NCI-H748 (cell line): ENCODE measurements at regions not wholly inside any gene's neighbourhood (a gene's known extent, or its start where the extent isn't known, plus 50 kb on each side); places are given as distances from the start of the nearest gene placed in this dataset.

ENCODE experiments used
- DNase-seq: peaks from one replicate; lab custom pipeline; 2025; ENCODE audit not compliant: unreplicated experiment; lab: John Stamatoyannopoulos, UW

DNA sequence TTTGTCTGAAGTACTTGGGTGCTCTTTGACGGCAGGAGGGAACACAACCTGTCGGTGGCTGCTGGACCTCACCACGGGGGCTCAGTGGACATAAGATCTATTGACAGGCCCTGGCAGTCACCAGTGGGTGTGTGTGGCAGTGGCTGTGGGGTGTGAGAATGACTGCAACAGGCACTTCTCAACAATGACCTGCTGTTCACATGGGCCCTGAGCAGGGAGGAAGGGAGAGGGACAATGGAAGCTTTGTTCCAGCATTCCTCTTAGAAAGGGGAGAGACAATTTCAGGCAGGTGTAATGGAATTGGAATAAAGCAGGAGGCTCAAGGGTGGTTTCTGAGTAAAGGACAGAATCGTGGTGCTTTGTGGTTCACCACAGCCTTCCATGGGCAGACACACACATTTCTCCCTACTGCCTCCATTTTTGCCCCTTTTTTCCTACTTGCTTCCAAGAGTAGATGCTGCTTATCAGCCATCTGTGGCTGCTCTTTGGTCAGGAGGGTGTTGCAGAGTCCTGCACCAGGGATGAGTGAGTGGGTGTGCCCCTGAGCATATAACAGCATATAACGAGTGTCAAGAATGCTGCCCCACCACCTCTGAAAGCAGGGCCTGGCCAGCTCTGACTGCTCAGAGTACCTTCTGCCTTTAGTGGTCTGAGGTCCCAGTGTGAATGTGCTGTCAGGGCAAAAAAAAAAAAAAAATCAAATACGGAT is 267.7 kb downstream of the RASSF9 start:
- DNase-seq = peak; percentile 43

DNA sequence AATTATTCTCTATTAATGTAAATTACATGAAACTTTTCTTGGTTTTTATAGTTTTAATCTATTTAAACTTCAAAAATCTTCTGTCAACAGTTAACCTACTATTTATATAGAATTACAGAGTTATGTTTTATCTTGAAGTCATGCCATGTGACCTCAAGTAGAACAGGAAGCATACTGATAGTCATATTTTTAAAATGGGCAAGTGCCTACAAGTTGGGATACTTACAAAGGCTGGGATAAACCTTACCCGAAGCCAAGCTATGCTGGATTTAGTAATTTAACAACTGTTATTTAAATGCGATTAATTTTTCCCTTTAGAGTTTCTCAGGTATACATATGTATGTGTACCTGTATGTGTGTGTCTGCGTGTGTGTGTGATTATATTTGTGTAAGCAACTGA is 266.9 kb downstream of the RASSF9 start:
- DNase-seq = no peak

DNA sequence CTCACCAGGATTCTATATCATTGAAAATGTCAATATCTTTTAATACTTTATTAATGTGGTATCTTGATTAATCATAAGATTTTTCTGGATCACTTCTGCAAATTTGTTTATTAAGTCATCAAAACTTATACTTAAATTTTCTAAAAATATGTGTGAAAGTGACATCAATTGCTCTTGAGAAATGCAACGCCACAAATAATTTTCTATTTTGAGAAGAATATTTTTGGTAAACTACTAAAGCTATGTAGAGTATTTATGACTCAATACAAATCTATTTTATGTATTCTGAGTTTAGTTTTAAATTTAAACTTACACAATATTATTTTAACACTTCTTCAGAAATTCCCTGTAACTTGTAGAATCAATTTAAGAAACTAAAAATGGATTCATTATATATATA is 263.3 kb downstream of the RASSF9 start:
- DNase-seq = no peak

DNA sequence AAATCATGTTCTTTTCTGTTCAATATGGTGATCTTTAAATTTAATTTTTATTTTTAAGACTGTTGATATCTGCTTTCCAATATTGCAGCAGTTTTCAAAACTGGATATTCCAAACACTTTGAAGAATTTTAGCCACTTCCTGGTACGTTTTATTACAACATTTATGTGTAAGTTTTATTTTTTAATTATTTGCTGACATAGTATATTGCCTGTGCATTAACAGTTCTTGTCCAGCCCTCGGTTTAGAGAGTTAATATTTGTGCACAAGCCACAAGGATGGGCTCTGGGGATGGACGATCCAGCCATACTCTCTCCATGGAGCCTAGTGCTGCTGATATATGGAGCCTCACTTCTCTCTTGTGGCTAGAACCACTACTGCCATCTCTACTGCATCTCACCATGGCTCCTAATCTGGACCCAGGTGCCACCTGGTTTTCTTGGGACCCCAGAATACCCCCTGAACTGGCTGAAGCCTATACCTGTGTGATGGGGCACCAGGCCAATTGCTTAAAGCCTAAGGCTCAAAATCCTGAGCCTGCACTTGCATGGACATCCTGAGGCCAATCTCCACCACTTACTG is 262.5 kb downstream of the RASSF9 start:
- DNase-seq = no peak

DNA sequence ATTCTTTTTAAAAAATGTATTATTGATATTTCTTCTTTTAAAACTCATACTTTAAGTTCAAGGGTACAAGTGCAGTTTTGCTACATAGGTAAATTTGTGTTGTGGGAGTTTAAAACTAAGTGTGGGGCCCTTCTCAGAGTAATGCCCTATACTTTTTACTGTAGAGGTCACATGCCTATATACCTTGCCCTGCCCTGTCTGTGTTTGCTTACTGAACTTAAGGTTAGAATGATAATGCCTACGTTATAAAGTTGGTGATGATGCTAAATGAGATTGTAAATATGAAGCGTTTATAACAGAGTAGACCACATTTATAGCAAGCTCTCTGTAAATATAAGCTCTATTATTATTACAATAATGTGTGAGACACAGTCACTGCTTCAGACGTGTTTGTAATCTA is 261.9 kb downstream of the RASSF9 start:
- DNase-seq = no peak

DNA sequence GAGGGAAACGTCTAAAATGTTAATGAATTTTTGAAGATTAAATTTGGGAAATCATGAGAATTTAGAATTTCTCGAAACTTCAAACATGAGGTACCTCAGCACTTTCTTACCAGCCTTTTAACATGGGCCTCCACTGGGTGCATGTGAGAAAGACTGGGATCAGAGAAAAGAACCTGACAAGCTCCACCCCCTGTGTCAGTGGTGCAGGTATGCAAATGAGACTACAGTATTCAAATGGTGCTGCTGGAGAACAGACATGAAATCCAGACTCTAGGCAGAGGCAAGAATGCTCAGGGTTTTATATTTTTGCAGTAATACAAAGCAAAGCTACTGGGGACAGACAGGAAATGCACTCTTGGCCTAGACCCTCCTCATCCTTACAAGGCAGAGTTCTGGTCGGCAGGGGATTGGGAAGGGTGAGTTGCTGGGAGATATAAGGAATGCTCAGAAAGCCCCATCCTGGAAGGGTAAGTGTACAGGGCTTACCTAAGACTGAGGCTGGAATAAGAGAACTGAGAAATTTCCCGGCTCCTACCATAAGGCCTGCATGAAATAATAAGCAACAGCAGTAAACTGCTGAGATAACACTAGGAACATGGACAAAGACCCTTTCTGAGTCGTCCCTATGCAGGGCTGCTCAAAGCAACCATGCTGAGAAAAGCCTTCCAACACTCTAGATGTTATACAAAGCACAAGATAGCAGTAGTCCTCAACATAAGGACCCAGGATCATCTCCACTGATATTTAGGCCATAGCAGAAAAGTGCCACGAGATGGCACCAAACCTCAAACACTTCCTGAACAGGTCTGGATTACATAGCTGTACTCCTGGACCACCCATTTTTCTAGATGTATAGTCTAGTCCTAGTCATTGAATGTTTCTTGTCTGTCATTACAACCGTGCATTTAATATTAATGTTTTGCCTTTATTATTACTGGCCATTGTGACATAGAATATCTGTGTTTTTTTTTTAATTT is 260.8 kb downstream of the RASSF9 start:
- peak; percentile 74 for DNase-seq

DNA sequence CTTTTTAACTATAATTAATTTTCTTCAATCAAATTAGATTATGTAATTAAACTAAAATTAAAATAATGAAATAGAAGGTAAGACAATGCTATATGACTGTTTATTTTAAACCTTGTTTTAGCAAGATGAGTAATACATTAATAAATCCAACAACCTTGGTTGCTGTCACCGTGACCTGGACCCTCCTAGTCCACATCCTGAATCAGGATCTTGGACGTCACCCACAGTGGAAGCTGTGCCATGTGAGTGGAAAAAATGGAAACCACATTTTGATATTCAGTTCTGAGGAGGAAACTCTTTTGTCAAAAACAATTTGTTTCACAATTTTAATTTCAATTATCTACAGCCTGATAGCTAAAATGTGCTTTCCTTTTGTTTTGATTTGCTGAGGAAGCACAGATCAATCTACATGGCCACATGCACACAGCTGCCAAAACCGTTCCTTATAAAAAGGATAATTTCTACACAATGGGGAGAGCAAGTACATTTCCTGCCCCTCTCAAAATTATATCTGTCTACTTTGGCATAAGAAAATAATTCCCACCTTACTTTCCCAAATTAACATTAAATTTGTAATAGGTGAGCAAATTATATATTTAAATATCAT is 255.5 kb downstream of the RASSF9 start:
- no peak for DNase-seq

DNA sequence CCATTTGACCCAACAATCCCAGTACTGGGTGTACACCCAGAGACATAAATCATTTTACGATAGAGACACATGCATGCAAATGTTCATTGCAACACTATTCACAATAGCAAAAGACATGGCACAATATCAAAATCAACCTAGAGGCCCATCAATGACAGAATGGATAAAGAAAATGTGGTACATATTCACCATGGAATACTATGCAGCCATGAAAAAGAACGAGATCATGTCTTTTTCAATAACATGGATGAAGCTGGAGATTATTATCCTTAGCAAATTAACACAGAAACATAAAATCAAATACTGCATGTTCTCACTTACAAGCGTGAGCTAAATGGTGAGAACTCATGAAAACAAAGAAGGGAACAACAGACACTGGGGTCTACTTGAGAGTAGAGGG is 249.1 kb downstream of the RASSF9 start:
- no peak for DNase-seq

DNA sequence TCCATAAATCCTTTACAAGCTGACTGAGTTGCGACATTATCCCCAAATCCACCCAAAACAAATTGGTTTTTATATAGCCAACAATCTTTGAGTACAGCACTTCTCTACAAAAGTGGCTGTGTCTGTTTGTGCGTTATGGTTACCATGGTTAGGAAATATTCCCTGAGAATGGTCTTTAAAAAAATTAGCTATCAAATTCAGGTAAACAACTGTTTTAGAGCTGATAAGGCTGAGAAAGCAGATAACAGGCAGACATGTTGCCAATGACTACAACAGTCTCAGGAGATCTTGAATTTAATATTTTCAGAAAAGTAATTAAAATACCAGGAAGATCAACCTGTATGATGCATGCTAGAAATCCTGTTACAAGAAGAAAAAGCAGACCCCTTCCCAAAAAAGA is 248.0 kb downstream of the RASSF9 start:
- no peak for DNase-seq

DNA sequence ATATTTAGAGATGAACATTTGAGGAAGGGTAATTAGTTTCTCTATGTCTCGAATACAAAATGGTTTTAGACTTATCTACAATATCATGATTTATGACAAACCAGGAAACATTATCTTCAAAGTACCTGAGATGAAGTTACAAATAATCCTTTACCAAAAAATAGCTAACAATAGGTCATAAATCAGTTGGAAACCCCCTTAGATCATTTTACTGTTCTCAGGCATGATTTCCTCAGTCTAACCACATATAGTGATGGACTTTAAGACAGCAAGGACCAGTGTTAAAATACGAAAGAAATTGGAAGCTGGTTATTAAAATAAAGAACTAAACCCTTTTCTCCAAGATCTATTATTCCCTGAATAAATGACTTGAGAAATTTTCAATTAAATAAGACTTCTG is 235.4 kb downstream of the RASSF9 start:
- no peak for DNase-seq

DNA sequence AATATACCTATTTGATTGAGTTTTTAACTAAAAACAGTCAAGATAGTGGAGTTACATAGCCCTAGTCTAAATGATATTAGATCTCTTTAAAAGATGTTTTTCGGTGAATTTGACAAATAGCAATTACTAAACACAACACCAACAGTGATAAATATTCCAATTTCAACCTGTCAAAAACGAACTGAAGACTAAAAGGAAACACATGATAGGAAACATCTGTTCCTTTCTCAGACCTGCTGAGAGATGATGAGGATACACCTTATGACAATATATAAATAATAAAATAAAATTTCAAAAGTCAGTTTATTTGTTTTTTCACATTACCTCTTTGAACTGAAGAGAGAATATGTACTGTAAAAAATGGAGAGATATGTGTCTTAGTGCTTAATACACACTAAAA is 232.7 kb downstream of the RASSF9 start:
- DNase-seq = no peak

DNA sequence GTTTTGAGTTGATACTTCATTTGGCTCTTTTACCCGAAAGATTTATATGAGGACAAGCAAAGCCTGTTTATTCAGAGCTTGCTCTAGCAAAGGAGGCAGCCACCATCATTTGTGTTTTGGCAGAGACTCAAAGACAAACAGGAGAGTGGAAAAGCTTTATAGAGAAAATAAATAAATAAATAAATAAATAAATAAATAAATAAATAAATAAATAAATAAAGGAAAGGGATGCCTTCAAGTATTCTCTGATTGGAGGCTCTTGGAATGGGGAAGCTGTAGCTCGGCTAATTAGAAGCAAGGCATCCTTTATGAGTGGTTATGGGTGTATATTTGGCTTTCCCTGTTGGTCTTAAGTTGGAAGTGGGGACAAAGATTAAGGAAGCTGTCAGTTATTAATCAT is 229.8 kb downstream of the RASSF9 start:
- DNase-seq = no peak

DNA sequence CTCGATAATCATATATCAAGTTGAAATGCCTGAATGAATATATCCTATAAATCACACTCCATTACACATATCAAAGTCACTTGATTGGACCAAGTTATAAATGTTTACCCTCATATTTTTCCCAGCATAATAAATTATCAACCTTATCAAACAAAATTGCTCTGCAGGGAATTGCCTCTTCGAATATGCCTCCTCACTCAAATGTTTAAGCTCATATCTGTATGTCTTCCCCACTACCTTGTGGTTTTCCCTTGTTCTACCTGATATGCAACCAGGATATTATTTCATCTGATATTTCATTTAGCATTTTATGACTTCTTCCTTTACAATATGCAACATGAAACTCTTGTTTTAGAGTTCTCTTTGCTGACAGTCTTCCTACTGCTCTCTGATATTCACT is 226.4 kb downstream of the RASSF9 start:
- DNase-seq = no peak

DNA sequence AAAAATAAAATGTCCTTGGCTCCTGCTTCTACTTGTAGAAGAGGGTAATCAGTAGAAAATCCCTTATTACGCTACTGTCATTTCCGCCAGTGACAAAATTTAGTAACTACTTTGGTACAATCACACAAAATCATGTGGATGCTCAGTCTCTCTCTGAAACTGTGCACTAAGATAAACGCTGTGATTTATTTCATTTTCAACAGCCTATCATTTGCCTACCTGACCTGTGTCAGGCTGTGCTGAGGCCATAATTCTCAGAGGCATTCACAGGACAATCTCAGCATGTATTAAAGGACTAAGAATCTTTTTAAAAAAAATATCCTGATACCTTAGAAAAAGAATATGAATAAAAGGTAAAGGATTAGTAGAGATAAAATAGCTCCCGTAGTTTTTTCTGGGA is 226.0 kb downstream of the RASSF9 start:
- DNase-seq = no peak

DNA sequence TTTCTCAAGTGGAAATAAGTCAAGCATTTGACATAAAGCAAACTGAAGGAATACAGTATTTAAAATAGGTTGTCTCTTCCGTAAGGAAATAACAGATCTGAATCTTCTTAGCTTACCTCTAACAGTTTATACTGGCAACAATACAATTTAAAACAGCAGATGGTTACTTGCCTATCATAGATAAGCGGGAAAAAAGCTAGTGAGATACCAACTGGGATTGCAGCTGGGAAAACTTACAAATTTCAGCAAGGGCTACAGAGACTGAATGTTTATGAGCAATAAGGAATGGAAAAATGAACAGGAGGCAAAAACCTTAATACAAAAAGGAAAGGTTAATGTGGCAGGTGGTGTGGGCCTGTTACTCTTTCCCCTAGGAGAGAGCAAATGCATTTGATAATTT is 220.0 kb downstream of the RASSF9 start:
- no peak for DNase-seq

DNA sequence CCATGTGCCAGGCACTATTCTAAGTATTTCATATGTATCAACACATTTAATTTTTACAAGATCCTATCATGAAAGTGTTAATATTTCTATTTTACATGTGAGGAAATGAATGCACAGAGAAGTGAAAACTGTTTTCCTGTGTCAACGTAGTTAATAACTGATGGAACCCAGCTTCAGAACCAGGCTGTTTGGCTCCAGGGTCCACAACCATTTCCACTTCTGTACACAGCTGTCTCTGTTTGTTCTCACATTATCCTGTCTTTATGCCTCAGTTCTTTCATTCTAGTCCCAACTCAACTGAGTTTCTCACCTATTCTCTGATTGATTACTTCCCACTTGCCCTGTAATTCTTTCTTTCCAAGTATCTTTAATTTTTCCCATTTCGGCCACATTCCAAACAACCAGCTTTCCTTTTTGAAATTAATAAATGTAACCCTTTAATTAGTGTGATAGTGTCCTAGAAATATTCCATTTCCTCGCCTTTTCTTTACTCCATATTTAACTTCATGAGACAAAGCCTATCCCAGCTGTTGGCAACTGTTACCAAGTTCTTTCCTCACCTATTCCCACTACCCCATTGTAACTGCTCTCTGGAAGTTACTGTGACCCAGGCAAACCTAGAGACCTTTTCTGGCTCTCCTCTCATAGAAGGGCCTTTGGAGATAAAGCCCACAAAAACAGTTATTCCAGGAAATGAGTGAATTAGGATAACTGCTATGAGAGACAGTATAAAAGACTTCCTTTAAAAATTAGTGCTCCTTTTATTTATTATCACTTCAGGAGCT is 218.7 kb downstream of the RASSF9 start:
- DNase-seq = no peak

DNA sequence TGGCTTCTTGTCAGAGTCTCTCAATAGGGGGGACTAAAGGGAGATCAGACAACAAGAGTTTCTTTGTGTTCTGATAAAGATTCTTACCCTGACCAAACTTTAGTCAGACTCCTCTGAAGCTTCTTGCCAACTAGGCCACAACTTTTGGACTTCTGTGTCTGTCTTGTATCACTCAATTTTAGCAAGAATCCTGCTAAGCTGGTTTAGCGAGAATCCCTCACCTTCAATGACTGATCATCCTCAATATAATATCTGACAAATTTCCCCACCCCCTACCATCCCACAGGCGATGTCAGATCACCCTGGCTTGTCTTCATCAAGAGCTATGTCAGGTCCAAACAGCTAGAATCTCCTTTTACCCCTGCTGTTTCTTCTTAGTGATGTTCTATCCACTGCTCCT is 215.2 kb downstream of the RASSF9 start:
- no peak for DNase-seq

DNA sequence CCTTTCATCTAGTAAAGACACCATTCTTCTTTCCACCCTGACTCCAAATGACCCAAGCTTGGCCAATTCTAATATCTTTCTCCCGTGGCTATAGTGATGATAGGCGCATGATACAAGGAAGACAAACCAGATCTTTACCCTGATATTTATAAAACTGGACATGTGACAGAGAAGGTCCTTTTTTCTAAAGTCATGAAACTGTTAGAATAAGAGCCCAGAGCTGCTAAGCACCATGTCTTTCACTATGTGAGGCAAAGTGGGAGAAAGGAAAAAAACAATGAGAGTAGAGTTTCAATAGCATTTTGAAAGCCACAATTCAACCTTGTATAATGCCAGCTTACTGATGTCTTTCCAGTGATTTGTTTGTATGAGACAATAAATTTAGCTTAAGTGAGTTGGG is 212.4 kb downstream of the RASSF9 start:
- no peak for DNase-seq

DNA sequence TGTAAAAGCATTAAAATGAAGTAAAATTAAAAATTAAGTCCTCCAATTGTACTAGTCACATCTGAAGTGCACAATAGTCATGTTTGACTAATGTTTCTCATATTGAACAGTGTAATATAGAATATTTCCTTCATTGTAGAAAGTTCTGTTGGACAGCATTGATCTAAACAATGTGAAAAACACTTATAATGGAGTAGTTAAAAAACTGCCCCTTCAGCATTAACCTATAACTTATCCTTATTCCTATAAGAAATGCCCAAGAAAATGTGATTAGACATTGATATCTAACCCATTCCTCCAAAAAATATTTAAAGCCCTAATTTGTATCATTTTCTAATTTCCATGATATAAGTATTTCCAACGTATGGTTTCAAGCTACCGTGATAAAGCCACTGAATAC is 210.7 kb downstream of the RASSF9 start:
- no peak for DNase-seq

DNA sequence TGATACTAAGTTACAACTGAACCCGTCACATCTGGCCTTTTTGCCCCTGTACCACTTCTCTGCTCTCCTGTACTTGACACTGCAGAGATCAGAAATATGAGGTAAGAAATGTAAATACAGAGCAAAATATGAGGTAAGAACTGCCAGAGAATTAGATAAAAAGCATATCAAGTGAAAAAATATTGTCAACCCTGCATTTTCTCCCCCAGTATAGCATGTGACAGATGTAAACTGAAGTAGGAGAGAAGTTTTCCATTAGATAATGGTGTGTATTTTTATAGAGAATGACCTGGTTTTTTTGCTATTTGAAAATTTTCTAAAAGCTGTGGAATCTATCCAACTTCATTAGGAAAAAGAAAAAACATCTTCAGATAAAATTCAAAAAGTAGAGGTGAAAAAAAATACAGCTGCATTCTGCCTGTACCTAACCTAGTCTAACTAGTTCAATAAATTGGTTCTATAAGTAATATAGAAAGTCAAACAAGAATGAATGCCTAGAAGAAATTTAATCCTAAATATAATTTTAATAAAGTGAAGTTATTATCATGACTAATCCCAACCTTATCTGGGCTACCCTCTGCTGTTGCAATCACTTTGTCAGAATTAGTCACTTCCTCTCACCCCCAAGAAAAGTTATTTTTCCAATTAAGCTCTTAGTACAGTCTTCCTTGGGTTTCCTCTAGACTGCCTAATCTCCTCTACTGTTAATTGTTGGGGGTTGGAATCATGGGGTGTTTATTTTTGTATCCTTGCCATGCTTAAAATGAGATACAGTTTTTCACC is 210.0 kb downstream of the RASSF9 start:
- DNase-seq = no peak
